BJ (cell line): ENCODE measurements at regions not wholly inside any gene's neighbourhood (a gene's known extent, or its start where the extent isn't known, plus 50 kb on each side); places are given as distances from the start of the nearest gene placed in this dataset.

Experiments
- CTCF ChIA-PET: fragments of 350-600 bp; formaldehyde crosslinking; extraction: SDS; loops from one replicate; lab custom pipeline; 2021; ENCODE audit warnings: antibody characterized with exemption, inconsistent platforms; lab: Yijun Ruan, JAX
- POLR2A ChIA-PET: fragments of 300-600 bp; sonication (Branson Sonifier 250); formaldehyde crosslinking; extraction: SDS; loops from one replicate; lab custom pipeline; 2021; ENCODE audit warnings: antibody characterized with exemption; lab: Charles Lee
- DNase-seq: peaks from one replicate; pipeline ENCODE4 v3.0.0-alpha.2; 2011; ENCODE audit warnings: low read depth
- H3K27me3 ChIP-seq: 2 replicates; pipeline ENCODE4 v1.6.0; 2011; ENCODE audit warnings: low read length; ENCODE audit not compliant: control insufficient read depth, insufficient read depth
- H3K36me3 ChIP-seq: 2 replicates; pipeline ENCODE4 v1.5.1; 2011; ENCODE audit warnings: low read length; ENCODE audit not compliant: control insufficient read depth, insufficient read depth
- H3K4me3 ChIP-seq: 2 replicates; pipeline ENCODE4 v1.5.1; 2011; ENCODE audit warnings: low read depth, mild to moderate bottlenecking, control low read depth, low read length
- CTCF ChIP-seq: IDR thresholded peaks from 2 replicates; pipeline ENCODE4 v1.5.1; 2011; ENCODE audit warnings: low read depth, mild to moderate bottlenecking, control low read depth, inconsistent platforms, low read length, moderate library complexity; ENCODE audit not compliant: insufficient read depth

GRCh38 chr10:59537501-59537900 lies 172.1 kb downstream of the SLC16A9 start:
- CTCF ChIA-PET = no interaction called here
- DNase-seq = no peak
- TF ChIP-seq CTCF = no peak
- Histone ChIP-seq H3K36me3 (no peaks in the 10 kb centered on the region), H3K4me3 (no peak overlapping the region), H3K27me3 (no peaks in the 10 kb centered on the region)
- POLR2A ChIA-PET = no interaction called here

- H3K4me3 ChIP-seq = no peak overlapping the region
- H3K27me3 ChIP-seq = no peaks in the 10 kb centered on the region
- ChIA-PET CTCF (interaction anchor here (0.6 kb wide), 1 partner anchor 25 kb away, joined by 3 read pairs; no protein-coding TSS in a partner anchor), POLR2A (no interaction called here)
- peak; percentile 7 for DNase-seq
- TF ChIP-seq CTCF = no peak
- H3K36me3 ChIP-seq = no peaks in the 10 kb centered on the region
These were observed 173.3 kb downstream of the SLC16A9 start for GRCh38 chr10:59536167-59537014.

- no peaks in the 10 kb centered on the region for H3K36me3 ChIP-seq
- H3K27me3 ChIP-seq = no peaks in the 10 kb centered on the region
- DNase-seq = no peak
- TF ChIP-seq CTCF = no peak
- no peak overlapping the region for H3K4me3 ChIP-seq
- CTCF ChIA-PET = no interaction called here
- POLR2A ChIA-PET = no interaction called here
These were observed 162.0 kb upstream of the FAM13C start for GRCh38 chr10:59524348-59524747.

GRCh38 chr10:59523851-59524250 lies 161.5 kb upstream of the FAM13C start:
- CTCF ChIA-PET = no interaction called here
- TF ChIP-seq CTCF = no peak
- no peak for DNase-seq
- H3K4me3 ChIP-seq = no peak overlapping the region
- H3K27me3 ChIP-seq = no peaks in the 10 kb centered on the region
- POLR2A ChIA-PET = no interaction called here
- H3K36me3 ChIP-seq = no peaks in the 10 kb centered on the region

GRCh38 chr10:59517996-59518395 lies 155.6 kb upstream of the FAM13C start:
- POLR2A ChIA-PET = no interaction called here
- no peaks in the 10 kb centered on the region for H3K36me3 ChIP-seq
- no peak for TF ChIP-seq CTCF
- CTCF ChIA-PET = no interaction called here
- H3K4me3 ChIP-seq = no peak overlapping the region
- no peaks in the 10 kb centered on the region for H3K27me3 ChIP-seq
- DNase-seq = no peak
